ENCODE measurements at regions not wholly inside any gene's neighbourhood (a gene's known extent, or its start where the extent isn't known, plus 50 kb on each side); places are given as distances from the start of the nearest gene placed in this dataset.

- no peak overlapping the region for H3K4me2 ChIP-seq (ENCODE audit: low read length)
- no peaks in the 10 kb centered on the region for H4K20me1 ChIP-seq (ENCODE audit: insufficient read depth, low read length)
- TF ChIP-seq CTCF (IDR thresholded peaks at IDR 0.05; ENCODE audit: low read depth, low read length): no peak
- TF ChIP-seq EZH2phosphoT487 (IDR thresholded peaks at IDR 0.05; ENCODE audit: low read depth): no peak
- H3K27ac ChIP-seq (ENCODE audit: low read length): no peak overlapping the region
- H3K9me3 ChIP-seq (ENCODE audit: insufficient read depth, low read length): 0 out of 2 replicates have a peak, but pooled peaks cover 4% of the 10 kb centered on the region
- H3K36me3 ChIP-seq (replicated peaks; ENCODE audit: low read depth, low read length): no peaks in the 10 kb centered on the region
- no peak overlapping the region for H2AFZ ChIP-seq (ENCODE audit: low read depth, low read length)
- H3K9ac ChIP-seq (ENCODE audit: low read length): no peak overlapping the region
- no peaks in the 10 kb centered on the region for H3K4me1 ChIP-seq (ENCODE audit: low read length)
- H3K4me3 ChIP-seq (ENCODE audit: low read length): no peak overlapping the region
- no peaks in the 10 kb centered on the region for H3K27me3 ChIP-seq (ENCODE audit: low read depth, low read length)
- no peaks in the 10 kb centered on the region for H3K79me2 ChIP-seq (ENCODE audit: low read length)
These were observed 195.3 kb upstream of the ANKRD50 start for GRCh38 chr4:124907881-124908280.

DNA sequence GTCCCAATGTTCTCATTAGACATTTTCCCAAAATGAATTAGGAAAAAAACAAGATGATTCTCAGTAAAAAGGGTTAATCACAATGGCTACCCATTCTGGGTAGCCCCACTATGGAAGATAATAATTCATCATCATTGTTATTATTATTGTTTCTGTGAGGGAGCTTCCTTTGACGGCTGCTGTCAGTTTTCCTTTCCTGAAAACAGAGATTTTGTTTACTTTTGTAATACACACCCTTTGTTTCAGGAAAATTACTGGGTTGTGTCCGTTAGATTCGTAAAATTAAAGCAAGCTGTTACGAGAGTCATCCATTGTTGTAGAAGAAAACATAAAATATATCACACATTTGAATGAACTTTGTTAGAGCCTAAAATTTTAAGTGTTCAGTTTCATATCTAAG, 192.9 kb upstream of the ANKRD50 start:
- Histone ChIP-seq H3K9me3 (ENCODE audit: insufficient read depth, low read length) (no peaks in the 10 kb centered on the region), H3K27me3 (ENCODE audit: low read depth, low read length) (no peaks in the 10 kb centered on the region), H3K79me2 (ENCODE audit: low read length) (no peaks in the 10 kb centered on the region), H3K9ac (ENCODE audit: low read length) (no peak overlapping the region), H3K36me3 (replicated peaks; ENCODE audit: low read depth, low read length) (no peaks in the 10 kb centered on the region), H2AFZ (ENCODE audit: low read depth, low read length) (no peak overlapping the region), H3K4me3 (ENCODE audit: low read length) (no peak overlapping the region), H3K27ac (ENCODE audit: low read length) (no peak overlapping the region), H3K4me2 (ENCODE audit: low read length) (no peak overlapping the region), H3K4me1 (ENCODE audit: low read length) (no peaks in the 10 kb centered on the region), H4K20me1 (ENCODE audit: insufficient read depth, low read length) (no peaks in the 10 kb centered on the region)
- no peak for TF ChIP-seq CTCF (IDR thresholded peaks at IDR 0.05; ENCODE audit: low read depth, low read length)
- TF ChIP-seq EZH2phosphoT487 (IDR thresholded peaks at IDR 0.05; ENCODE audit: low read depth): no peak

GRCh38 chr4:124904723-124905388, 192.3 kb upstream of the ANKRD50 start:
- Histone ChIP-seq H2AFZ (ENCODE audit: low read depth, low read length) (no peak overlapping the region), H3K9ac (ENCODE audit: low read length) (no peak overlapping the region)

More at GRCh38 chr4:124904723-124905388, 192.3 kb upstream of the ANKRD50 start:
- H3K79me2 ChIP-seq (ENCODE audit: low read length): no peaks in the 10 kb centered on the region
- H3K9me3 ChIP-seq (ENCODE audit: insufficient read depth, low read length): no peaks in the 10 kb centered on the region
- H3K4me1 ChIP-seq (ENCODE audit: low read length): no peaks in the 10 kb centered on the region
- no peak overlapping the region for H3K4me3 ChIP-seq (ENCODE audit: low read length)
- no peaks in the 10 kb centered on the region for H4K20me1 ChIP-seq (ENCODE audit: insufficient read depth, low read length)
- H3K27ac ChIP-seq (ENCODE audit: low read length): no peak overlapping the region
- TF ChIP-seq EZH2phosphoT487 (IDR thresholded peaks at IDR 0.05; ENCODE audit: low read depth): no peak
- no peak for TF ChIP-seq CTCF (IDR thresholded peaks at IDR 0.05; ENCODE audit: low read depth, low read length)
- no peaks in the 10 kb centered on the region for H3K27me3 ChIP-seq (ENCODE audit: low read depth, low read length)
- no peaks in the 10 kb centered on the region for H3K36me3 ChIP-seq (replicated peaks; ENCODE audit: low read depth, low read length)
- H3K4me2 ChIP-seq (ENCODE audit: low read length): no peak overlapping the region

Data from OCI-LY3 (cell line).